ENCODE measurements at regions not wholly inside any gene's neighbourhood (a gene's known extent, or its start where the extent isn't known, plus 50 kb on each side); places are given as distances from the start of the nearest gene placed in this dataset.

DNA sequence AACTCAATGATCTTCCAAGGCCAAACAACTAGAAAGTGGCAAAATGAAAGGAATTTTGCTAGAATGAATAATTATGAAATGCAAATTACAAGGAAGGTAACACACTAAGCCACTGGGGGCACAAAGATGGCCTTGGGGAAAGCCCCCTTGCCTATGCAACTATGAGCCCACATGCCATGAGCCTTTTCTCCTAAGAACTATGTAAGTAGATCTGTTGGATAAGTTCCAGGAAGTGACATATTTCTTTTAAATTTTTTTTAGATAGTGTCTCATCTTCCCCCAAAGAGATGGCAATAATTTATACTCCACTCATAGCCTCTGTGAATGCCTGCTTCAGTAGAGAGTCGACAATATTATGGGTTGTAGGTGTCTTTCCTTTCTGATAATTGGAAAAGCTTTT is 257.8 kb downstream of the AUH start:
- Mint-ChIP-seq H3K27ac (no peak overlapping the region), H3K9me3 (peaks cover 9% of the 10 kb centered on the region), H3K36me3 (ENCODE audit: low read depth) (no peaks in the 10 kb centered on the region), H3K4me3 (no peak overlapping the region), H3K27me3 (ENCODE audit: low read depth) (peaks cover 12% of the 10 kb centered on the region), H3K4me1 (peaks cover 26% of the 10 kb centered on the region)
- no peak for TF ChIP-seq CTCF (IDR thresholded peaks at IDR 0.05; ENCODE audit: unreplicated experiment in 3 of 3)

GRCh38 chr9:91106415-91107081 is 255.2 kb downstream of the AUH start:
- peaks cover 5% of the 10 kb centered on the region for H3K4me1 Mint-ChIP-seq
- no peak overlapping the region for H3K27ac Mint-ChIP-seq
- no peak for TF ChIP-seq CTCF (IDR thresholded peaks at IDR 0.05; ENCODE audit: unreplicated experiment in 3 of 3)
- no peak overlapping the region for H3K4me3 Mint-ChIP-seq
- peaks cover 31% of the 10 kb centered on the region for H3K9me3 Mint-ChIP-seq
- peaks cover 9% of the 10 kb centered on the region for H3K27me3 Mint-ChIP-seq (ENCODE audit: low read depth)
- H3K36me3 Mint-ChIP-seq (ENCODE audit: low read depth): peaks cover 5% of the 10 kb centered on the region

- Mint-ChIP-seq H3K27me3 (ENCODE audit: low read depth) (peaks cover 5% of the 10 kb centered on the region), H3K9me3 (peaks cover 45% of the 10 kb centered on the region), H3K27ac (no peak overlapping the region), H3K4me1 (no peaks in the 10 kb centered on the region), H3K4me3 (no peak overlapping the region), H3K36me3 (ENCODE audit: low read depth) (peaks cover 5% of the 10 kb centered on the region)
- no peak for TF ChIP-seq CTCF (IDR thresholded peaks at IDR 0.05; ENCODE audit: unreplicated experiment in 3 of 3)
Measured at GRCh38 chr9:91111226-91111625, 250.5 kb downstream of the AUH start.

DNA sequence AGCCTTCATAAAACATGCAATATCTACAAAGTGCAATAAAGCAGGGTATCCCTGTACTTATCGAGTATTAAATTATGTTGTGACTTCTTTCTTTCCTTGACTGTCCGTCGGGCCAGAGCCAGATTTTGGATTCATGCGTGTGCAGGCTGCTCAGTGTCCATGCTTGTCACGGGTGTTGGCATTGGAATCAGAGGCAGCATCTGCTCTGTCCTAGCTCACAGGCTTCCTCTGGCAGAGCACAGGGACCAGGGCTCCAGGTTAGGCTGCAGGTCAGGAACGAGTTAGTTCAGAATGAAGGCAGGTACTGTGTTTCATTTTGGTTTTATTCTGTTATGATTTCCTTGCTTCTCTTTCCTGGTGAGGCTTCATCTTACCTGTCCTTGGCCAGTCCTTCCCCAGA is 249.8 kb downstream of the AUH start:
- H3K4me3 Mint-ChIP-seq: no peak overlapping the region
- H3K4me1 Mint-ChIP-seq: no peaks in the 10 kb centered on the region
- TF ChIP-seq CTCF (IDR thresholded peaks at IDR 0.05; ENCODE audit: unreplicated experiment in 3 of 3): no peak
- H3K27ac Mint-ChIP-seq: no peak overlapping the region
- H3K27me3 Mint-ChIP-seq (ENCODE audit: low read depth): peaks cover 6% of the 10 kb centered on the region
- H3K36me3 Mint-ChIP-seq (ENCODE audit: low read depth): peaks cover 5% of the 10 kb centered on the region
- H3K9me3 Mint-ChIP-seq: peaks cover 45% of the 10 kb centered on the region

DNA sequence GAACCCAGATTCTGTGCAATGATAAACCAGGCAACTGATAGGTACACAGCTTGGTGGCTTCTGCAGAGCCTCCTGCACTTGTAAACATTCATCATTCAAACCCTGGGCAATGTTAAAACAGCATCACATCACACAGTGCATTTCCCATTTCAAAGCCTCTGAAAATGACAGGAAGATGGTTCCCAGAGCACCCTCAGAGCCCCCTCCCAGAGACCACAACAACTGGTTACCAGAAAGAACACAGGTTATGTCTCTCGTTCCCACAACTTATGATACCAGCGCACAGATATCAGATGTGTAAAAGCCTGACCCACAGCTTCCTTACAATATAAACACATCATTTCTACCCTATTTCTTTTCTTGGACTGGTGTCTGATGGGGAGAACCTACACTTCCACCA is 248.7 kb downstream of the AUH start:
- Mint-ChIP-seq H3K27ac (no peak overlapping the region), H3K27me3 (ENCODE audit: low read depth) (peaks cover 9% of the 10 kb centered on the region), H3K9me3 (peaks cover 49% of the 10 kb centered on the region), H3K36me3 (ENCODE audit: low read depth) (peaks cover 5% of the 10 kb centered on the region), H3K4me1 (peaks cover 4% of the 10 kb centered on the region), H3K4me3 (no peak overlapping the region)
- TF ChIP-seq CTCF (IDR thresholded peaks at IDR 0.05; ENCODE audit: unreplicated experiment in 3 of 3): no peak

GRCh38 chr9:91114450-91114849 is 247.3 kb downstream of the AUH start:
- Mint-ChIP-seq H3K27me3 (ENCODE audit: low read depth) (peaks cover 12% of the 10 kb centered on the region), H3K9me3 (peaks cover 43% of the 10 kb centered on the region), H3K27ac (no peak overlapping the region), H3K4me3 (no peak overlapping the region), H3K4me1 (peaks cover 18% of the 10 kb centered on the region), H3K36me3 (ENCODE audit: low read depth) (peaks cover 5% of the 10 kb centered on the region)
- TF ChIP-seq CTCF (IDR thresholded peaks at IDR 0.05; ENCODE audit: unreplicated experiment in 3 of 3): no peak

Data from nephron (organoid).